ENCODE measurements at regions not wholly inside any gene's neighbourhood (a gene's known extent, or its start where the extent isn't known, plus 50 kb on each side); places are given as distances from the start of the nearest gene placed in this dataset.

DNA sequence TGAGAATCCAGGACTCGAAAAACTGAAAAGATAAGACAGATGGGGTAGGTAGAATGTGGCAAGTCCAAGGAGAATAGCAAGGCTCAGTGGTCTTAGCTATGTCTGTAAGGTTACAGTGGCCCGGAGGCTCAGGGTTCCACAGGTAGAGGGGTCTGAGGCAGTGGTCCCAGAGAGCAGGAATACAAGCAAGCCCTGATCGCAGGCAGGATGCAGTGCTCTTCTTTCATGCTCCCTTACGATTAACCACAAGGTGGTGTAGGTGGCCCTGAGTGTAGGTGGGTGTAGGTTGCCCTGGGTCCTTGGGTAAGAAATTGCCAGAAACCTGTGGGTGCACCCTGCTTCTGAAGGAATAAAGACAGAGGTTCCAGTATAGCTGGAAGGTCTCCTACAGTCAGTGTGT, 99.1 kb upstream of the RAB3GAP2 start:
- TF ChIP-seq, protein P1, sequence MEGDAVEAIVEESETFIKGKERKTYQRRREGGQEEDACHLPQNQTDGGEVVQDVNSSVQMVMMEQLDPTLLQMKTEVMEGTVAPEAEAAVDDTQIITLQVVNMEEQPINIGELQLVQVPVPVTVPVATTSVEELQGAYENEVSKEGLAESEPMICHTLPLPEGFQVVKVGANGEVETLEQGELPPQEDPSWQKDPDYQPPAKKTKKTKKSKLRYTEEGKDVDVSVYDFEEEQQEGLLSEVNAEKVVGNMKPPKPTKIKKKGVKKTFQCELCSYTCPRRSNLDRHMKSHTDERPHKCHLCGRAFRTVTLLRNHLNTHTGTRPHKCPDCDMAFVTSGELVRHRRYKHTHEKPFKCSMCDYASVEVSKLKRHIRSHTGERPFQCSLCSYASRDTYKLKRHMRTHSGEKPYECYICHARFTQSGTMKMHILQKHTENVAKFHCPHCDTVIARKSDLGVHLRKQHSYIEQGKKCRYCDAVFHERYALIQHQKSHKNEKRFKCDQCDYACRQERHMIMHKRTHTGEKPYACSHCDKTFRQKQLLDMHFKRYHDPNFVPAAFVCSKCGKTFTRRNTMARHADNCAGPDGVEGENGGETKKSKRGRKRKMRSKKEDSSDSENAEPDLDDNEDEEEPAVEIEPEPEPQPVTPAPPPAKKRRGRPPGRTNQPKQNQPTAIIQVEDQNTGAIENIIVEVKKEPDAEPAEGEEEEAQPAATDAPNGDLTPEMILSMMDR (conservative IDR thresholded peaks at IDR 0.05; ENCODE audit: low read length) = no peak
- TF ChIP-seq EZH2phosphoT487 (IDR thresholded peaks at IDR 0.05; ENCODE audit: borderline replicate concordance, low read depth, low read length) = no peak

All from OCI-LY7 (cell line).